ENCODE measurements at regions not wholly inside any gene's neighbourhood (a gene's known extent, or its start where the extent isn't known, plus 50 kb on each side); places are given as distances from the start of the nearest gene placed in this dataset.

DNA sequence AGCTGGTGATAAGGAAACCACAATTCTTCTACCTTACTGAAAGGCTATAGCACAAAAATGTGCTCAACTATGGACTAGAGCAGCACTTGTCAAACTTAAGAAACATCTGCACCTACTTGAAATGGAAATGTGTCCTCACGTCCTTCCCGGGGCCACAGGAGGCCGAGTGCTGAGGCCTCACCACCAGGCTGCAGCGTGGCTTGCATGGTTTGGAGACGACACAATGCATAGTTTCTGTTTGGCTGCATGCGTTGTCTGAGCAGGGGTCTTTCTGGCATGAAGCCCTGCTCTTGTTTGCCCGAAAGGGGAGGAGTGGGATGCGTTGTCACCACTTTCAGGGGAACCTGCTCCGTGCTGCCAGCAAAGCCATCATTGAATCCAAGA lies 228.8 kb downstream of the TTLL2 start:
- H3K9me2 ChIP-seq (ENCODE audit: insufficient read depth): no peaks in the 10 kb centered on the region
- no peaks in the 10 kb centered on the region for H3K9me3 ChIP-seq (ENCODE audit: control insufficient read depth in 1 of 2, insufficient read depth in 1 of 2, low read depth in 1 of 2, low read length in 2 of 2)
- H3K27ac ChIP-seq (ENCODE audit: low read depth, low read length): no peak overlapping the region
- H3K4me2 ChIP-seq (ENCODE audit: low read length): no peak overlapping the region
- H3K9ac ChIP-seq (ENCODE audit: low read length): no peak overlapping the region
- RAD21 ChIA-PET (ENCODE audit: low non-redundant PET in 1 of 2, low total read pairs in 2 of 2, uncharacterized antibody in 2 of 2, unreplicated experiment in 2 of 2): no interaction called here
- DNase-seq (ENCODE audit: low read depth, low spot score) (no peak), ATAC-seq (no peak)
- no peaks in the 10 kb centered on the region for H3K4me1 ChIP-seq (ENCODE audit: control insufficient read depth in 1 of 2, insufficient read depth in 2 of 2, low read length in 2 of 2)
- intact Hi-C loops (cut with micrococcal nuclease): no loop called here
- TF ChIP-seq, protein P1, sequence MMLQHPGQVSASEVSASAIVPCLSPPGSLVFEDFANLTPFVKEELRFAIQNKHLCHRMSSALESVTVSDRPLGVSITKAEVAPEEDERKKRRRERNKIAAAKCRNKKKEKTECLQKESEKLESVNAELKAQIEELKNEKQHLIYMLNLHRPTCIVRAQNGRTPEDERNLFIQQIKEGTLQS (IDR thresholded peaks at IDR 0.05): no peak
- H2AFZ ChIP-seq (ENCODE audit: low read depth, low read length, poor library complexity, severe bottlenecking): no peak overlapping the region
- no peak overlapping the region for H3K4me3 ChIP-seq (replicated peaks in 1 of 2; ENCODE audit: low read depth in 1 of 2, low read length in 2 of 2)
- no peaks in the 10 kb centered on the region for H4K20me1 ChIP-seq (ENCODE audit: insufficient read depth)
- no peaks in the 10 kb centered on the region for H3K36me3 ChIP-seq (ENCODE audit: control insufficient read depth in 1 of 2, insufficient read depth in 2 of 2, low read length in 2 of 2)
- no TSS peak for BruUV-seq (replicated peaks)
- POLR2A ChIA-PET: no interaction called here
- CTCF ChIA-PET: no interaction called here
- no peaks in the 10 kb centered on the region for H3K27me3 ChIP-seq (ENCODE audit: insufficient read depth, low read length)
- H3K79me2 ChIP-seq (ENCODE audit: insufficient read depth, low read length): no peaks in the 10 kb centered on the region

DNA sequence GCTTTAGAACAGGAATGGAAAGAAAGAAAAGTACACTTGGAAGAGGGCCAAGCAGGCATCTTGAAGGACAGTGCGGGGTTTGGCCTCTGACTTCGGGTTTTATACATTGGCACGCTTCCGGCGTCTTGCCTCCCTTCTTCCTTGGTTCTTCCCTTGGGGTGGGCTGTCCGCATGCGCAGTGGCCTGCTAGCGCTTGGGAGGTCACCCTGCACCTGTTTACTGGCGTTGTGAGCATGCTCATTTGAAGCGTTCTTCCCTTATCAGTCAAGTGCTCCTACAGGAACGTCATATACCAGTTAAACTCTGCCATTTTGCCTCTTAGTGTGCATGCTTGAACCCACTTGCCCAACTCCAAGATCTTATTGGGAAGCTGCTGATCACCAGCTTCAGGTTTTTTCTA lies 230.0 kb downstream of the TTLL2 start:
- intact Hi-C loops (cut with micrococcal nuclease): no loop called here
- POLR2A ChIA-PET: no interaction called here
- H3K79me2 ChIP-seq (ENCODE audit: insufficient read depth, low read length): no peaks in the 10 kb centered on the region
- no peaks in the 10 kb centered on the region for H3K9me2 ChIP-seq (ENCODE audit: insufficient read depth)
- no peak overlapping the region for H3K4me3 ChIP-seq (replicated peaks in 1 of 2; ENCODE audit: low read depth in 1 of 2, low read length in 2 of 2)
- no TSS peak for BruUV-seq (replicated peaks)
- no peak overlapping the region for H3K27ac ChIP-seq (ENCODE audit: low read depth, low read length)
- H3K27me3 ChIP-seq (ENCODE audit: insufficient read depth, low read length): no peaks in the 10 kb centered on the region
- CTCF ChIA-PET: no interaction called here
- no peaks in the 10 kb centered on the region for H3K4me1 ChIP-seq (ENCODE audit: control insufficient read depth in 1 of 2, insufficient read depth in 2 of 2, low read length in 2 of 2)
- ATAC-seq (no peak), DNase-seq (ENCODE audit: low read depth, low spot score) (no peak)
- H3K36me3 ChIP-seq (ENCODE audit: control insufficient read depth in 1 of 2, insufficient read depth in 2 of 2, low read length in 2 of 2): no peaks in the 10 kb centered on the region
- H3K9ac ChIP-seq (ENCODE audit: low read length): no peak overlapping the region
- TF ChIP-seq EGR1 (IDR thresholded peaks at IDR 0.05; ENCODE audit: low read depth) (no peak), RAD21 (IDR thresholded peaks at IDR 0.05; ENCODE audit: low read depth) (no peak), SIN3A (IDR thresholded peaks at IDR 0.05; ENCODE audit: low read depth) (no peak), EZH2phosphoT487 (IDR thresholded peaks at IDR 0.05; ENCODE audit: borderline replicate concordance) (no peak), TCF7L2 (IDR thresholded peaks at IDR 0.05; ENCODE audit: borderline replicate concordance, extremely low read depth, insufficient read depth, insufficient read length) (no peak), POLR2AphosphoS5 (IDR thresholded peaks at IDR 0.05; ENCODE audit: low read depth, low read length) (no peak), ELF1 (IDR thresholded peaks at IDR 0.05; ENCODE audit: borderline replicate concordance, low read depth) (no peak)
- no peak overlapping the region for H2AFZ ChIP-seq (ENCODE audit: low read depth, low read length, poor library complexity, severe bottlenecking)
- no peak overlapping the region for H3K4me2 ChIP-seq (ENCODE audit: low read length)
- no peaks in the 10 kb centered on the region for H3K9me3 ChIP-seq (ENCODE audit: control insufficient read depth in 1 of 2, insufficient read depth in 1 of 2, low read depth in 1 of 2, low read length in 2 of 2)
- RAD21 ChIA-PET (ENCODE audit: low non-redundant PET in 1 of 2, low total read pairs in 2 of 2, uncharacterized antibody in 2 of 2, unreplicated experiment in 2 of 2): no interaction called here
- H4K20me1 ChIP-seq (ENCODE audit: insufficient read depth): no peaks in the 10 kb centered on the region

All from HCT116 (cell line).